ENCODE measurements at regions not wholly inside any gene's neighbourhood (a gene's known extent, or its start where the extent isn't known, plus 50 kb on each side); places are given as distances from the start of the nearest gene placed in this dataset.

DNA sequence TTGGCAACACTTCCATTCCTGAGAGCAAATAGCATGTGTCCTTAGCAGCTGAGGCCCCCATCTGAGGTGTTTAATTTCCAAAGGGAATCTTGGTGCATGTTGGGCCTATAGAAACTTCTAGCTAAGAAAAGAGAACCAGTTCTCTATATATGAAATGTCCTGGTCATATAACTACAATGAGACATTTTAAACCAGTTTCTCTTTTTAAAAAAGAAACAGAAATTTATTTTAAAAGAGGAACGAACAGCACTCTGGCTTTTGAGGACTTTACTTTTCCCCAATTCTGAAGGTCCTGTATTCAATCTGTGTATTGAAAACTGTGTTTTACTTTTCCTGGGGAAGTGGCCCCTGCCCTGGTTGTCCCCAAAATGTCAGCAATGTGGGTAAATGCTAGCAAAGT lies 94.0 kb upstream of the FOXN2 start:
- Histone ChIP-seq H4K20me1 (ENCODE audit: insufficient read depth) (no peaks in the 10 kb centered on the region), H3K4me1 (ENCODE audit: insufficient read depth) (no peaks in the 10 kb centered on the region), H2AFZ (no peak overlapping the region), H3K4me2 (ENCODE audit: unreplicated experiment) (no peak overlapping the region), H3K36me3 (ENCODE audit: low read depth) (no peaks in the 10 kb centered on the region), H3K9ac (no peak overlapping the region), H3K9me3 (ENCODE audit: low read depth) (no peaks in the 10 kb centered on the region), H3K9me2 (ENCODE audit: insufficient read depth) (no peaks in the 10 kb centered on the region), H3K27ac (no peak overlapping the region), H3K79me2 (ENCODE audit: insufficient read depth) (no peaks in the 10 kb centered on the region), H3F3A (ENCODE audit: insufficient read depth) (no peaks in the 10 kb centered on the region), H3K27me3 (replicated peaks; ENCODE audit: insufficient read depth) (no peaks in the 10 kb centered on the region), H3K4me3 (no peak overlapping the region)
- WGBS, 2 experiments (ENCODE audit: low coverage in 1 of 2, low lambda C conversion rate in 2 of 2, missing lambda C conversion rate in 2 of 2): 50 to 56% methylated on average over 1 of the region's 1 CpG
- in situ Hi-C loops (cut with MboI): no loop called here
- no peak for DNase-seq
- TF ChIP-seq EZH2 (IDR thresholded peaks at IDR 0.05; ENCODE audit: insufficient read depth, poor library complexity, severe bottlenecking): no peak
- TF ChIP-seq EZH2phosphoT487 (IDR thresholded peaks at IDR 0.05; ENCODE audit: insufficient read depth, low read depth): no peak

DNA sequence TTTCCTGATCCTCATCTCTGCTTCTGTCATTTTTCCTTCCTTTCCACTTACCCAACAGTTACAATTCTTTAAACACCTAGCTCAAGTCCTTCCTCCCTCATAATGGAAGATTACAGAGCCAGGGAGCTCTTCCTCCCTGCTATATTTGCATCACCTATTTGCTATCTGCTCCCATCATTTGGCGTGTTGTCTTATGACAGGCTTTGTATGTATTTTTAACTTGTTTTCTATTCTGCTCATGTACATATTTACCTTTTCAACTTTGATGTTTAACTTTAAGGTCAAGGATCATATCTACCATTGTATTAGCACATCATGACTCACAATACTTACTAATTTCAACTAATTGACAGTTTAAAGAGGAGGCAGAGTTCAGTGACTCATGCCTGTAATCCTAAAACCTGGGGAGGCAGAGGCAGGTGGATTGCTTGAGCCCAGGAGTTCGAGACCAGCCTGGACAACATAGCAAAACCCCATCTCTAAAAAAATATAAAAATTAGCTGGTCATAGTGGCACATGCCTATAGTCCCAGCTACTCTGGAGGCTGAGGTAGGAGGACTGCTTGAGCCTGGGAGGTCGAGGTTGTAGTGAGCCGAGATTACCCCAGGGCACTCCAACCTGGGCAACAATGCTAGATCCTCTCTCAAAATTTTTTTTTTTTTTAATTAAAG lies 92.5 kb upstream of the FOXN2 start:
- no peak for DNase-seq
- Histone ChIP-seq H3K4me3 (no peak overlapping the region), H3K9me3 (ENCODE audit: low read depth) (no peaks in the 10 kb centered on the region), H3K36me3 (ENCODE audit: low read depth) (no peaks in the 10 kb centered on the region), H3K4me1 (ENCODE audit: insufficient read depth) (no peaks in the 10 kb centered on the region), H3K9ac (no peak overlapping the region), H3K79me2 (ENCODE audit: insufficient read depth) (no peaks in the 10 kb centered on the region), H3K4me2 (ENCODE audit: unreplicated experiment) (no peak overlapping the region), H3K9me2 (ENCODE audit: insufficient read depth) (no peaks in the 10 kb centered on the region), H3F3A (ENCODE audit: insufficient read depth) (no peaks in the 10 kb centered on the region), H2AFZ (no peak overlapping the region), H3K27me3 (replicated peaks; ENCODE audit: insufficient read depth) (no peaks in the 10 kb centered on the region), H3K27ac (no peak overlapping the region), H4K20me1 (ENCODE audit: insufficient read depth) (no peaks in the 10 kb centered on the region)
- TF ChIP-seq EZH2 (IDR thresholded peaks at IDR 0.05; ENCODE audit: insufficient read depth, poor library complexity, severe bottlenecking): no peak
- no peak for TF ChIP-seq EZH2phosphoT487 (IDR thresholded peaks at IDR 0.05; ENCODE audit: insufficient read depth, low read depth)
- 62 to 64% methylated on average over 4 of the region's 4 CpGs for WGBS, 2 experiments (ENCODE audit: low coverage in 1 of 2, low lambda C conversion rate in 2 of 2, missing lambda C conversion rate in 2 of 2)
- in situ Hi-C loops (cut with MboI): no loop called here

DNA sequence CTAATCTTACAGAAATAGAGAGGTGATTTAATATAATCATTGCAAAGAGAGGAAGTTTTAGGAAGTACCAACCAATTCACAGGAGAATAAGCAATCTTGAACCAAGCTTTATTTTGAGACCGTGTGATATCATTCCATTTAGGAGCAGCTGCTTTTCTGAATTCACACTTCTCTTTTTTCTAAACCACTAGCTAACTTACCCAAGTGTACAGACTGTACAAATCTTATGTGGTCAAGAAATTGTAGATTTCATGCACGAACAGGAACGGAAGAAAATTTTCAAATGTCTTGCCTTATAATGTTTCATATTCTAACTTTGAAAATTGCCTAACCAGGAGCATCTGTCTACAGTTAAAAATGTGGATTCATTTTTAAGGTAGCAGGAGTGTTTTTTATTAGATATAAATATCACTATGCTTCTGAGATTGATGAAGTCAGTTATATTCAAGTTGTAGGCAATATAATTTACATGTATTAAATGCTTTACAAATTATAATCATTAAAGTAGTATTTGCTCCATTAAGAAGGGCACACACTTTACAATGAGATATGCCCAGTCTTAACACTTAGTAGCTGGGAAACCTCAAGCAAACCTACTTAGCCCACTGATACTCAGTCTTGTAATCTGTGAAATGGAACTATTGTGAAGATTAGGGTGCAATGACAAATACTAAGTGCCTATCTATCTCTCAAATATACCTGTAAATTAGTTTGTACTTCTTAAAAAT lies 86.7 kb upstream of the FOXN2 start:
- Histone ChIP-seq H3K4me1 (ENCODE audit: insufficient read depth) (no peaks in the 10 kb centered on the region), H3K9me3 (ENCODE audit: low read depth) (no peaks in the 10 kb centered on the region), H3K27me3 (replicated peaks; ENCODE audit: insufficient read depth) (no peaks in the 10 kb centered on the region), H2AFZ (peak overlapping the region; percentile 24; the same call in 1 of the 2 replicates), H3K9ac (no peak overlapping the region), H4K20me1 (ENCODE audit: insufficient read depth) (no peaks in the 10 kb centered on the region), H3K4me3 (no peak overlapping the region), H3K9me2 (ENCODE audit: insufficient read depth) (no peaks in the 10 kb centered on the region), H3F3A (ENCODE audit: insufficient read depth) (no peaks in the 10 kb centered on the region), H3K79me2 (ENCODE audit: insufficient read depth) (no peaks in the 10 kb centered on the region), H3K27ac (no peak overlapping the region), H3K36me3 (ENCODE audit: low read depth) (no peaks in the 10 kb centered on the region), H3K4me2 (ENCODE audit: unreplicated experiment) (no peak overlapping the region)
- TF ChIP-seq EZH2 (IDR thresholded peaks at IDR 0.05; ENCODE audit: insufficient read depth, poor library complexity, severe bottlenecking): no peak
- no peak for TF ChIP-seq EZH2phosphoT487 (IDR thresholded peaks at IDR 0.05; ENCODE audit: insufficient read depth, low read depth)
- in situ Hi-C loops (cut with MboI): no loop called here
- no peak for DNase-seq
- 29 to 42% methylated on average over 3 of the region's 3 CpGs for WGBS, 2 experiments (ENCODE audit: low coverage in 1 of 2, low lambda C conversion rate in 2 of 2, missing lambda C conversion rate in 2 of 2)

DNA sequence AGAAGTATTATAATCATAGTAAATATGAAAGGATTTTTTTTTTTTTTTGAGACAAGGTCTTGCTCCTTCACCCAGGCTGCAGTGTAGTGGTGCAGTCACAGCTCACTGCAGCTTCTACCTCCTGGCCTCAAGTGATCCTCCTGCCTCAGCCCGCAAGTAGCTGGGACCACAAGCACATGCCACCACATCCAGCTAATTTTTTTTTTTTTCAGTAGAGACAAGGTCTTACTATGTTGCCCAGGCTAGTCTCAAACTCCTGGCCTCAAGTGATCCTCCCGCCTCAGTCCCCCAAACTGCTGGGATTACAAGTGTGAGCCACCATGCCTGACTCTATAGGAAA lies 86.2 kb upstream of the FOXN2 start:
- in situ Hi-C loops (cut with MboI): no loop called here
- TF ChIP-seq EZH2 (IDR thresholded peaks at IDR 0.05; ENCODE audit: insufficient read depth, poor library complexity, severe bottlenecking) (no peak), EZH2phosphoT487 (IDR thresholded peaks at IDR 0.05; ENCODE audit: insufficient read depth, low read depth) (no peak)
- DNase-seq: no peak
- Histone ChIP-seq H3F3A (ENCODE audit: insufficient read depth) (no peaks in the 10 kb centered on the region), H3K36me3 (ENCODE audit: low read depth) (no peaks in the 10 kb centered on the region), H4K20me1 (ENCODE audit: insufficient read depth) (no peaks in the 10 kb centered on the region), H3K27me3 (replicated peaks; ENCODE audit: insufficient read depth) (no peaks in the 10 kb centered on the region), H3K9ac (no peak overlapping the region), H3K4me3 (no peak overlapping the region), H3K79me2 (ENCODE audit: insufficient read depth) (no peaks in the 10 kb centered on the region), H3K27ac (no peak overlapping the region), H3K4me2 (ENCODE audit: unreplicated experiment) (no peak overlapping the region), H3K4me1 (ENCODE audit: insufficient read depth) (no peaks in the 10 kb centered on the region), H2AFZ (no peak overlapping the region), H3K9me2 (ENCODE audit: insufficient read depth) (no peaks in the 10 kb centered on the region), H3K9me3 (ENCODE audit: low read depth) (no peaks in the 10 kb centered on the region)
- 73 to 74% methylated on average over 2 of the region's 2 CpGs for WGBS, 2 experiments (ENCODE audit: low coverage in 1 of 2, low lambda C conversion rate in 2 of 2, missing lambda C conversion rate in 2 of 2)

Data from GM23248 (cell line).